WTC11 (cell line): ENCODE measurements at regions not wholly inside any gene's neighbourhood (a gene's known extent, or its start where the extent isn't known, plus 50 kb on each side); places are given as distances from the start of the nearest gene placed in this dataset.
"Not testable (repeated sequence)": the region's sequence is repeated elsewhere in the genome, so short reads cannot be mapped to it uniquely, and the experiment has no call there.

Experiments used
- ATAC-seq: fragments of 200-7000 bp; cut with Tn5 transposase; 2 replicates; pipeline ENCODE4 v1.10.0; 2021; ENCODE audit warnings: mild to moderate bottlenecking, moderate library complexity
- CTCF ChIA-PET: fragments of 300-600 bp; sonication (Branson Sonifier 250); formaldehyde crosslinking; loops from one replicate; lab custom pipeline; 2021; ENCODE audit warnings: antibody characterized with exemption; lab: Charles Lee
- POLR2A ChIA-PET: fragments of 350-600 bp; sonication (Branson Sonifier 250); formaldehyde crosslinking; loops from one replicate; lab custom pipeline; 2021; ENCODE audit warnings: antibody characterized with exemption; lab: Charles Lee
- DNase-seq: peaks from one replicate; pipeline ENCODE4 v3.0.0; 2021; ENCODE audit warnings: low spot score
- H3K27ac Mint-ChIP-seq: 2 replicates; pipeline ENCODE4 v1.8.0; 2021; ENCODE audit warnings: mixed read lengths
- H3K27me3 Mint-ChIP-seq: 2 replicates; pipeline ENCODE4 v1.8.0; 2021; ENCODE audit warnings: low read depth, mild to moderate bottlenecking, moderate library complexity, mixed read lengths
- H3K36me3 Mint-ChIP-seq: 2 replicates; pipeline ENCODE4 v1.8.0; 2021; ENCODE audit warnings: mixed read lengths
- H3K4me1 Mint-ChIP-seq: 2 replicates; pipeline ENCODE4 v1.8.0; 2022; ENCODE audit warnings: mixed read lengths
- H3K4me3 Mint-ChIP-seq: 2 replicates; pipeline ENCODE4 v1.8.0; 2021; ENCODE audit warnings: mild to moderate bottlenecking, moderate library complexity, mixed read lengths
- H3K9me3 Mint-ChIP-seq: 2 replicates; pipeline ENCODE4 v1.8.0; 2021; ENCODE audit warnings: mixed read lengths
- E2F1 ChIP-seq: sonication (generic); formaldehyde crosslinking; IDR thresholded peaks from 2 replicates; pipeline ENCODE4 v1.8.0; 2022; ENCODE audit warnings: mild to moderate bottlenecking, missing genetic modification reagents
- ELF4 ChIP-seq: sonication (generic); formaldehyde crosslinking; IDR thresholded peaks from 2 replicates; pipeline ENCODE4 v1.8.1; 2022; ENCODE audit warnings: low read depth, mild to moderate bottlenecking, moderate library complexity, missing genetic modification reagents
- FOXK1 ChIP-seq: sonication (generic); formaldehyde crosslinking; IDR thresholded peaks from 2 replicates; pipeline ENCODE4 v1.8.0; 2022; ENCODE audit warnings: mild to moderate bottlenecking, moderate library complexity, missing genetic modification reagents
- FOXP1 ChIP-seq: sonication (generic); formaldehyde crosslinking; IDR thresholded peaks from 2 replicates; pipeline ENCODE4 v1.8.0; 2022; ENCODE audit warnings: missing genetic modification reagents, mild to moderate bottlenecking, moderate library complexity, borderline replicate concordance
- GABPB1 ChIP-seq: sonication (generic); formaldehyde crosslinking; IDR thresholded peaks from 2 replicates; pipeline ENCODE4 v1.8.1; 2023; ENCODE audit warnings: mild to moderate bottlenecking, missing genetic modification reagents
- GRHL2 ChIP-seq: fragments of 250-450 bp; sonication (Bioruptor Pico); IDR thresholded peaks from 2 replicates; pipeline ENCODE4 v1.8.0; 2022; ENCODE audit warnings: mild to moderate bottlenecking, moderate library complexity; ENCODE audit not compliant: insufficient replicate concordance, severe bottlenecking
- IRF1 ChIP-seq: sonication (generic); formaldehyde crosslinking; IDR thresholded peaks from 2 replicates; pipeline ENCODE4 v1.8.0; 2023; ENCODE audit warnings: missing genetic modification reagents
- JAZF1 ChIP-seq: fragments of 250-450 bp; sonication (Bioruptor Pico); IDR thresholded peaks from 2 replicates; pipeline ENCODE4 v1.9.0; 2021; ENCODE audit warnings: moderate library complexity, mild to moderate bottlenecking, inconsistent platforms
- RELA ChIP-seq: sonication (generic); formaldehyde crosslinking; IDR thresholded peaks from 2 replicates; pipeline ENCODE4 v1.8.1; 2022; ENCODE audit warnings: missing genetic modification reagents, mild to moderate bottlenecking, borderline replicate concordance
- RORB ChIP-seq: fragments of 250-450 bp; sonication (Bioruptor Pico); IDR thresholded peaks from 2 replicates; pipeline ENCODE4 v1.9.0; 2021; ENCODE audit warnings: mild to moderate bottlenecking
- SMAD3 ChIP-seq: sonication (generic); formaldehyde crosslinking; IDR thresholded peaks from 2 replicates; pipeline ENCODE4 v1.8.0; 2022; ENCODE audit warnings: missing genetic modification reagents, mild to moderate bottlenecking, borderline replicate concordance
- ZBTB21 ChIP-seq: sonication (generic); formaldehyde crosslinking; IDR thresholded peaks from 2 replicates; pipeline ENCODE4 v1.8.1; 2023; ENCODE audit warnings: mild to moderate bottlenecking, missing genetic modification reagents, borderline replicate concordance
- ZMAT4 ChIP-seq: fragments of 250-450 bp; sonication (Bioruptor Pico); IDR thresholded peaks from 2 replicates; pipeline ENCODE4 v1.9.0; 2021; ENCODE audit warnings: mild to moderate bottlenecking
- ZNF138 ChIP-seq: sonication (generic); formaldehyde crosslinking; conservative IDR thresholded peaks from 2 replicates; pipeline ENCODE4 v1.8.1; 2022; ENCODE audit warnings: mild to moderate bottlenecking, moderate library complexity, missing genetic modification reagents
- ZNF281 ChIP-seq: sonication (generic); formaldehyde crosslinking; IDR thresholded peaks from 2 replicates; pipeline ENCODE4 v1.8.0; 2023; ENCODE audit warnings: mild to moderate bottlenecking, missing genetic modification reagents
- ZNF396 ChIP-seq: fragments of 250-450 bp; sonication (Bioruptor Pico); IDR thresholded peaks from 2 replicates; pipeline ENCODE4 v1.8.0; 2021; ENCODE audit warnings: mild to moderate bottlenecking, moderate library complexity, borderline replicate concordance
- ZNF512 ChIP-seq: sonication (generic); formaldehyde crosslinking; IDR thresholded peaks from 2 replicates; pipeline ENCODE4 v1.8.1; 2022; ENCODE audit warnings: missing genetic modification reagents, borderline replicate concordance

GRCh38 chr2:240383871-240384700, 51.4 kb upstream of the GPC1 start:
- CTCF ChIA-PET: no interaction called here
- H3K36me3 Mint-ChIP-seq: no peaks in the 10 kb centered on the region
- ATAC-seq: no peak

GRCh38 chr2:240384711-240385450, 50.6 kb upstream of the GPC1 start:
- Mint-ChIP-seq H3K9me3 (no peaks in the 10 kb centered on the region), H3K36me3 (no peaks in the 10 kb centered on the region), H3K4me1 (no peaks in the 10 kb centered on the region), H3K27ac (no peak overlapping the region), H3K4me3 (no peak overlapping the region), H3K27me3 (no peaks in the 10 kb centered on the region)
- TF ChIP-seq GRHL2 (CRISPR knock-in tag) (no peak), FOXP1 (CRISPR knock-in tag) (no peak), ZNF281 (no peak), ZNF396 (CRISPR knock-in tag) (no peak), SMAD3 (CRISPR knock-in tag) (no peak), FOXK1 (CRISPR knock-in tag) (no peak), E2F1 (CRISPR knock-in tag) (no peak), GABPB1 (no peak), ZMAT4 (CRISPR knock-in tag) (no peak), RORB (no peak), IRF1 (CRISPR knock-in tag) (no peak)
- ChIA-PET CTCF (interaction anchor here (1.0 kb wide), 1 partner anchor 8 kb away, joined by 3 read pairs; no protein-coding TSS in a partner anchor), POLR2A (no interaction called here)
- ATAC-seq (no peak), DNase-seq (peak; percentile 9)

More at GRCh38 chr2:240383871-240384700, 51.4 kb upstream of the GPC1 start:
- no peak for DNase-seq
- no peaks in the 10 kb centered on the region for H3K4me1 Mint-ChIP-seq
- H3K27me3 Mint-ChIP-seq: no peaks in the 10 kb centered on the region
- H3K27ac Mint-ChIP-seq: no peak overlapping the region
- H3K9me3 Mint-ChIP-seq: no peaks in the 10 kb centered on the region
- no peak overlapping the region for H3K4me3 Mint-ChIP-seq
- POLR2A ChIA-PET: no interaction called here
- no peak for TF ChIP-seq ELF4 (CRISPR knock-in tag)
- no peak for TF ChIP-seq ZBTB21
- TF ChIP-seq JAZF1 (CRISPR knock-in tag): no peak
- TF ChIP-seq ZNF138 (CRISPR knock-in tag): no peak
- TF ChIP-seq RELA: no peak
- TF ChIP-seq ZNF512 (CRISPR knock-in tag): no peak

GRCh38 chr2:240385451-240386161, 49.9 kb upstream of the GPC1 start:
- H3K36me3 Mint-ChIP-seq, H3K27me3 Mint-ChIP-seq, H3K9me3 Mint-ChIP-seq, ATAC-seq, H3K4me3 Mint-ChIP-seq, H3K4me1 Mint-ChIP-seq, POLR2A ChIA-PET, H3K27ac Mint-ChIP-seq: not testable (repeated sequence)
- CTCF ChIA-PET: interaction anchor here (1.0 to 1.6 kb wide), 2 partner anchors 9 to 153 kb away, joined by 3 to 9 read pairs; no protein-coding TSS in a partner anchor
- peak; percentile 23 for DNase-seq
